Right lobe of liver (tissue), 4 donors: ENCODE measurements at regions not wholly inside any gene's neighbourhood (a gene's known extent, or its start where the extent isn't known, plus 50 kb on each side); places are given as distances from the start of the nearest gene placed in this dataset.
"Not testable (repeated sequence)": the region's sequence is repeated elsewhere in the genome, so short reads cannot be mapped to it uniquely, and the experiment has no call there.

Source experiments
- POLR2A ChIP-seq: fragments of 450-650 bp; IDR thresholded peaks from one replicate; pipeline ENCODE4 v1.6.1; 2017; ENCODE audit warnings: antibody characterized with exemption, mild to moderate bottlenecking
- TF ChIP-seq, protein P1 (sequence below), 4 donors: fragments of 200-600 bp in 3 of 4; fragments of 450-650 bp in 1 of 4; IDR thresholded peaks; one replicate each; pipeline versions ENCODE4 v1.5.1 to v1.8.0; 2016 to 2022; ENCODE audit warnings: antibody characterized with exemption in 4 of 4, mild to moderate bottlenecking in 2 of 4
- donor health status: DM: no; HTN: no; CAD: no.
- donor health status: DM: no; HTN: no; CAD: no.
- donor health status: DM: no; HTN: yes; CAD: no.

DNA sequence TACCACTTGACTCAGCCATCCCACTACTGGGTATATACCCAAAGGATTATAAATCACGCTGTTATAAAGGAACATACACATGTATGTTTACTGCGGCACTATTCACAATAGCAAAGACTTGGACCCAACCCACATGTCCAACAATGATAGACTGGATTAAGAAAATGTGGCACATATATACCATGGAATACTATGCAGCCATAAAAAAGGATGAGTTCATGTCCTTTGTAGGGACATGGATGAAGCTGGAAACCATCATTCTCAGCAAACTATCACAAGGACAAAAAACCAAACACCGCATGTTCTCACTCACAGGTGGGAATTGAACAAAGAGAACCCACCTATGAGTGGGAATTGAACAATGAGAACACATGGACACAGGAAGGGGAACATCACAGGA is 387.6 kb downstream of the RAD51AP2 start:
- TF ChIP-seq, protein P1, sequence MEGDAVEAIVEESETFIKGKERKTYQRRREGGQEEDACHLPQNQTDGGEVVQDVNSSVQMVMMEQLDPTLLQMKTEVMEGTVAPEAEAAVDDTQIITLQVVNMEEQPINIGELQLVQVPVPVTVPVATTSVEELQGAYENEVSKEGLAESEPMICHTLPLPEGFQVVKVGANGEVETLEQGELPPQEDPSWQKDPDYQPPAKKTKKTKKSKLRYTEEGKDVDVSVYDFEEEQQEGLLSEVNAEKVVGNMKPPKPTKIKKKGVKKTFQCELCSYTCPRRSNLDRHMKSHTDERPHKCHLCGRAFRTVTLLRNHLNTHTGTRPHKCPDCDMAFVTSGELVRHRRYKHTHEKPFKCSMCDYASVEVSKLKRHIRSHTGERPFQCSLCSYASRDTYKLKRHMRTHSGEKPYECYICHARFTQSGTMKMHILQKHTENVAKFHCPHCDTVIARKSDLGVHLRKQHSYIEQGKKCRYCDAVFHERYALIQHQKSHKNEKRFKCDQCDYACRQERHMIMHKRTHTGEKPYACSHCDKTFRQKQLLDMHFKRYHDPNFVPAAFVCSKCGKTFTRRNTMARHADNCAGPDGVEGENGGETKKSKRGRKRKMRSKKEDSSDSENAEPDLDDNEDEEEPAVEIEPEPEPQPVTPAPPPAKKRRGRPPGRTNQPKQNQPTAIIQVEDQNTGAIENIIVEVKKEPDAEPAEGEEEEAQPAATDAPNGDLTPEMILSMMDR (IDR thresholded peaks at IDR 0.05), result not testable (repeated sequence)
- TF ChIP-seq POLR2A, result not testable (repeated sequence)
